ENCODE measurements at regions not wholly inside any gene's neighbourhood (a gene's known extent, or its start where the extent isn't known, plus 50 kb on each side); places are given as distances from the start of the nearest gene placed in this dataset.

DNA sequence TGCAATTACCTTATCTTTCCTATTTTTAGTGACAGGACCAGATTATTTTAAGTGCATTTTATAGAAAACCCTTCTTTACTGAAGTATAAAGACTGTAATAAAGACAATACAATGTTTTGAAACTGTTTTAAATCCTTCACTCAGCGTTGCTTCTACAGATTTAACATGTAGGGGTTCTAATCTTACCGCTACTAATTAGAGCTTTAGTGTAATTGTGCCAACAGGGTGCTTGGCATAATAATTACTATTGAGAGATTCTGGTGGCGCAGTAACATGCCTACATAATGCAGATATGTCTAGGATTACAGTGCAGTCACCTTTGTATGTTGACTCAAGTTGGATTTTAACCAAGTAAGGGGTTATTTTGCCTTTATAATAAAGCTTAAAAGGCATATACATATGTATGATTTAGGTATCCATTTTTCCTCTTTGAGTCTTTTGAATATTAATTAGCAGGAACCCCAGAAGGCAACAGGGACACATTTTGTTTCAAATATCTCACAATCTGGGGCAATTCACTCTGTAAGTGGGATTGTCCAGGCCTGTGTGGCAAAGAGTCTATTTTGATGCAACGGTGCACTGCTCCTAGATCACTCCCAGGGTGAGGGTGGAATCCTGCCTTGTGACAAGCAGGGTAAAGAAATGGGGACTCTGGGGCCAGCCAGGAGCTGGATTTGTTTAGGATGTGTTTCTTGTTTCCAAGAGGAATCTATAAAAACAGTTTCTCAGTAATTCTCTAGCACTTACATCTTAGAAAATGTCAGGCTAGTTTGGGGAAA, 604.7 kb upstream of the SALL1 start:
- H3K27me3 ChIP-seq (ENCODE audit: insufficient read depth, poor library complexity, severe bottlenecking) = peaks cover 14% of the 10 kb centered on the region
- DNase-seq (ENCODE audit: low read depth in 1 of 2, low spot score in 1 of 2) = no peak
- TF ChIP-seq, protein P1, sequence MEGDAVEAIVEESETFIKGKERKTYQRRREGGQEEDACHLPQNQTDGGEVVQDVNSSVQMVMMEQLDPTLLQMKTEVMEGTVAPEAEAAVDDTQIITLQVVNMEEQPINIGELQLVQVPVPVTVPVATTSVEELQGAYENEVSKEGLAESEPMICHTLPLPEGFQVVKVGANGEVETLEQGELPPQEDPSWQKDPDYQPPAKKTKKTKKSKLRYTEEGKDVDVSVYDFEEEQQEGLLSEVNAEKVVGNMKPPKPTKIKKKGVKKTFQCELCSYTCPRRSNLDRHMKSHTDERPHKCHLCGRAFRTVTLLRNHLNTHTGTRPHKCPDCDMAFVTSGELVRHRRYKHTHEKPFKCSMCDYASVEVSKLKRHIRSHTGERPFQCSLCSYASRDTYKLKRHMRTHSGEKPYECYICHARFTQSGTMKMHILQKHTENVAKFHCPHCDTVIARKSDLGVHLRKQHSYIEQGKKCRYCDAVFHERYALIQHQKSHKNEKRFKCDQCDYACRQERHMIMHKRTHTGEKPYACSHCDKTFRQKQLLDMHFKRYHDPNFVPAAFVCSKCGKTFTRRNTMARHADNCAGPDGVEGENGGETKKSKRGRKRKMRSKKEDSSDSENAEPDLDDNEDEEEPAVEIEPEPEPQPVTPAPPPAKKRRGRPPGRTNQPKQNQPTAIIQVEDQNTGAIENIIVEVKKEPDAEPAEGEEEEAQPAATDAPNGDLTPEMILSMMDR (IDR thresholded peaks at IDR 0.05; ENCODE audit: insufficient read depth, low read length) = no peak
- TF ChIP-seq SPI1 (IDR thresholded peaks at IDR 0.05; ENCODE audit: borderline replicate concordance, low read depth) = no peak
- no peak for TF ChIP-seq GABPA (IDR thresholded peaks at IDR 0.05; ENCODE audit: low read depth)
- no peak for TF ChIP-seq REST (IDR thresholded peaks at IDR 0.05; ENCODE audit: insufficient replicate concordance, low read depth)
- no peak for TF ChIP-seq POLR2AphosphoS5 (IDR thresholded peaks at IDR 0.05; ENCODE audit: low read depth)
- no peak overlapping the region for H3K4me3 ChIP-seq (replicated peaks; ENCODE audit: insufficient read depth, low read length)
- no peak overlapping the region for H3K27ac ChIP-seq (replicated peaks)

GRCh38 chr16:51755039-51755501, 604.0 kb upstream of the SALL1 start:
- H3K27ac ChIP-seq (replicated peaks) = no peak overlapping the region
- peaks cover 14% of the 10 kb centered on the region for H3K27me3 ChIP-seq (ENCODE audit: insufficient read depth, poor library complexity, severe bottlenecking)
- TF ChIP-seq REST (IDR thresholded peaks at IDR 0.05; ENCODE audit: insufficient replicate concordance, low read depth) (no peak), POLR2AphosphoS5 (IDR thresholded peaks at IDR 0.05; ENCODE audit: low read depth) (no peak), GABPA (IDR thresholded peaks at IDR 0.05; ENCODE audit: low read depth) (no peak), SPI1 (IDR thresholded peaks at IDR 0.05; ENCODE audit: borderline replicate concordance, low read depth) (no peak)
- TF ChIP-seq, protein P1 (IDR thresholded peaks at IDR 0.05; ENCODE audit: insufficient read depth, low read length) = no peak
- H3K4me3 ChIP-seq (replicated peaks; ENCODE audit: insufficient read depth, low read length) = no peak overlapping the region
- no peak for DNase-seq (ENCODE audit: low read depth in 1 of 2, low spot score in 1 of 2)

GRCh38 chr16:51753467-51754127, 602.5 kb upstream of the SALL1 start:
- H3K4me3 ChIP-seq (replicated peaks; ENCODE audit: insufficient read depth, low read length) = no peak overlapping the region
- no peak overlapping the region for H3K27ac ChIP-seq (replicated peaks)
- TF ChIP-seq GABPA (IDR thresholded peaks at IDR 0.05; ENCODE audit: low read depth) (no peak), POLR2AphosphoS5 (IDR thresholded peaks at IDR 0.05; ENCODE audit: low read depth) (no peak), REST (IDR thresholded peaks at IDR 0.05; ENCODE audit: insufficient replicate concordance, low read depth) (no peak)
- TF ChIP-seq, protein P1 (IDR thresholded peaks at IDR 0.05; ENCODE audit: insufficient read depth, low read length) = no peak
- peaks cover 14% of the 10 kb centered on the region for H3K27me3 ChIP-seq (ENCODE audit: insufficient read depth, poor library complexity, severe bottlenecking)
- no peak for DNase-seq (ENCODE audit: low read depth in 1 of 2, low spot score in 1 of 2)

Data from HL-60 (cell line).